OCI-LY1 (cell line): ENCODE measurements at regions not wholly inside any gene's neighbourhood (a gene's known extent, or its start where the extent isn't known, plus 50 kb on each side); places are given as distances from the start of the nearest gene placed in this dataset.
"Not testable (repeated sequence)": the region's sequence is repeated elsewhere in the genome, so short reads cannot be mapped to it uniquely, and the experiment has no call there.

Experiments
- CTCF ChIP-seq: fragments of 200-600 bp; sonication (generic), shearing (Covaris generic); IDR thresholded peaks from 2 replicates; pipeline ENCODE4 v1.5.1; 2017; ENCODE audit warnings: mild to moderate bottlenecking, antibody characterized with exemption, low read length, moderate library complexity, mixed read lengths
- EZH2 ChIP-seq: fragments of 200-600 bp; sonication (generic), shearing (Covaris generic); IDR thresholded peaks from 2 replicates; pipeline ENCODE4 v1.8.0; 2017; ENCODE audit warnings: borderline replicate concordance, mixed run types, mild to moderate bottlenecking, antibody characterized with exemption, low read length, moderate library complexity, mixed read lengths

DNA sequence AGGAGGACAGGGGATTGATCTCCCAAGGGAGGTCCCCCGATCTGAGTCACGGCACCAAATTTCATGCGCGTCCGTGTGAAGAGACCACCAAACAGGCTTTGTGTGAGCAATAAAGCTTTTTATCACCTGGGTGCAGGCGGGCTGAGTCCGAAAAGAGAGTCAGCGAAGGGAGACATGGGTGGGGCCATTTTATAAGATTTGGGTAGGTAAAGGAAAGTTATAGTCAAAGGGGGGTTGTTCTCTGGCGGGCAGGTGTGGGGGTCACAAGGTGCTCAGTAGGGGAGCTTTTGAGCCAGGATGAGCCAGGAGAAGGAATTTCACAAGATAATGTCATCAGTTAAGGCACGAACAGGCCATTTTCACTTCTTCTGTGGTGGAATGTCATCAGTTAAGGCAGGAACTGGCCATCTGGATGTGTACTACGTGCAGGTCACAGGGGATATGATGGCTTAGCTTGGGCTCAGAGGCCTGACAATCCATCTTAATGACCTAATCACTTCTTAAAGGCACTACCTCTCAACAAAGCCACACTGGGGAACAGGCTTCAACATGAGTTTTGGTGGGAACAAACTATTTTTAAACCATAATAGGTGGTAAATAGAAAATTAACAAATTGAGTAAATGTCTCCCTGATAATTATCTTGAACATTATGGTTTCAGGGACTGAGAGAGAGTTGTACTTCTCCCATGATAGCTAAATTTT lies 70.2 kb downstream of the RAP2B start:
- TF ChIP-seq CTCF, EZH2: not testable (repeated sequence)
